ENCODE measurements at regions not wholly inside any gene's neighbourhood (a gene's known extent, or its start where the extent isn't known, plus 50 kb on each side); places are given as distances from the start of the nearest gene placed in this dataset.
"Not testable (repeated sequence)": the region's sequence is repeated elsewhere in the genome, so short reads cannot be mapped to it uniquely, and the experiment has no call there.

DNA sequence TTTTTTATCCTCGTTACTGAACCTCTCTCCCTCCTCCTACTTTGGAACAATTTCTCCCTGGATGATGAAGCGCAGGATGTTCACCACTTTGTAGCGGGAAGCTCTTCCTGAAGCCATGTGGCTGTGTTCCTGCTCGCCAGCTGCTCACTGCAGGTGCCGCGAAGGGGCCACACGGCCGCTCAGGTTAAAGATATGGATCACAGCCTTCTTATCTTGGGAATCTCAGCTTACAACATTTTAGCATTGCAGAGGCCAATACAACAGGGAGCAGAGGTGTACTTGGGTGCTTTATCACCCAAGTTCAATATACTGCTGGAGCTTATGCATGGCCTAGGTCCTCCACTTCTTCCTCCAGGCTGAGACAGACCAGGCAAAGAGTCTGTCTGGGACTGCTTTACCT is 201.2 kb upstream of the G2E3 start:
- Histone ChIP-seq H3K4me3 (no peak overlapping the region), H3K27ac (no peak overlapping the region), H3K36me3 (no peaks in the 10 kb centered on the region), H3K27me3 (no peaks in the 10 kb centered on the region), H3K4me1 (no peaks in the 10 kb centered on the region), H3K9me3 (no peaks in the 10 kb centered on the region)
- no peak for DNase-seq
- WGBS, 2 donors = 78 to 100% methylated on average over 1 to 4 of the region's 8 CpGs
- intact Hi-C loops (cut with DNase I) = no loop called here
- TF ChIP-seq, protein P1, sequence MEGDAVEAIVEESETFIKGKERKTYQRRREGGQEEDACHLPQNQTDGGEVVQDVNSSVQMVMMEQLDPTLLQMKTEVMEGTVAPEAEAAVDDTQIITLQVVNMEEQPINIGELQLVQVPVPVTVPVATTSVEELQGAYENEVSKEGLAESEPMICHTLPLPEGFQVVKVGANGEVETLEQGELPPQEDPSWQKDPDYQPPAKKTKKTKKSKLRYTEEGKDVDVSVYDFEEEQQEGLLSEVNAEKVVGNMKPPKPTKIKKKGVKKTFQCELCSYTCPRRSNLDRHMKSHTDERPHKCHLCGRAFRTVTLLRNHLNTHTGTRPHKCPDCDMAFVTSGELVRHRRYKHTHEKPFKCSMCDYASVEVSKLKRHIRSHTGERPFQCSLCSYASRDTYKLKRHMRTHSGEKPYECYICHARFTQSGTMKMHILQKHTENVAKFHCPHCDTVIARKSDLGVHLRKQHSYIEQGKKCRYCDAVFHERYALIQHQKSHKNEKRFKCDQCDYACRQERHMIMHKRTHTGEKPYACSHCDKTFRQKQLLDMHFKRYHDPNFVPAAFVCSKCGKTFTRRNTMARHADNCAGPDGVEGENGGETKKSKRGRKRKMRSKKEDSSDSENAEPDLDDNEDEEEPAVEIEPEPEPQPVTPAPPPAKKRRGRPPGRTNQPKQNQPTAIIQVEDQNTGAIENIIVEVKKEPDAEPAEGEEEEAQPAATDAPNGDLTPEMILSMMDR (IDR thresholded peaks at IDR 0.05) = no peak
- TF ChIP-seq POLR2A (IDR thresholded peaks at IDR 0.05) = no peak

DNA sequence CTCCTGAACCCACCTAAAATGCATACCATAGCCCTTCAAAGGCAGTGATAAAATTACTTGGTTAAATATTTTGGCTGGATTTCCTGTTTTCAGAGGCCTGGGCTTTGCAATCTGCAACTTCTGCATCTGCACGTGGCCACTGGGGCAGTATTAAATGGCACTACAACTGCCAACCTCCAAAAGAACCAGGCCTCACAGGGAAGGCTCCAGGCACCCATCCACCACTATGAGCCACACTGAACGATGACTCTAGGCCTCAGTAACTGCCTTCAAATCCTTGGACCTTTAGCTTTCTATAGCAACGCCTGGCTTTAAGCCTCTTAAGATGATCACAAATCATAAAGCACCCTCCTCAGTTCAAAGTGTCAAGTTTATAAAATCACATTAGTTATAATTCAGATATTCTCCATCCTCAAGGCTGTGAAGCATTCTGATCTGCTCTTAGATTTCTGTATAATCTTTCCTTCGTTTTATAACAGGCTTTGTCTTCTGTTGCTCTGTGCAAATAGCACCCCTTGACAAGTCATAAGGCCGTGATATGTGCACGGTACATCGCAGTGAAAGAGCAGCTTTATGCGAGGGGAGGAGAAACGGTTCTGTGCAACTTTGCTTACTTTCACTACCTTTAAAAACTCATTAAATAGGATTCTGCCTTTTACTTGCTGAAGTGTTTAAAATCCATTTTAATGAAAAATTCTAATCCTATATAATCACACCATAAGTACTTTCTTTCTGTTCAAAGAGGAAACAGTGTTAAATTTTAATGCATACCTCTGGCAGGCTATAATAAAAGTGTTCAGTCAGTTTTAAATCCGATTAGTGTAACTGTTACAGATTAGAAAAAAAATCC is 196.4 kb upstream of the G2E3 start:
- H3K27ac ChIP-seq = no peak overlapping the region
- H3K4me1 ChIP-seq = no peaks in the 10 kb centered on the region
- H3K4me3 ChIP-seq = no peak overlapping the region
- no peaks in the 10 kb centered on the region for H3K9me3 ChIP-seq
- 53 to 58% methylated on average over 10 of the region's 10 CpGs for WGBS, 2 donors
- intact Hi-C loops (cut with DNase I) = no loop called here
- DNase-seq = no peak
- no peaks in the 10 kb centered on the region for H3K36me3 ChIP-seq
- H3K27me3 ChIP-seq = no peaks in the 10 kb centered on the region
- no peak for TF ChIP-seq POLR2A (IDR thresholded peaks at IDR 0.05)
- TF ChIP-seq, protein P1 (IDR thresholded peaks at IDR 0.05) = no peak

DNA sequence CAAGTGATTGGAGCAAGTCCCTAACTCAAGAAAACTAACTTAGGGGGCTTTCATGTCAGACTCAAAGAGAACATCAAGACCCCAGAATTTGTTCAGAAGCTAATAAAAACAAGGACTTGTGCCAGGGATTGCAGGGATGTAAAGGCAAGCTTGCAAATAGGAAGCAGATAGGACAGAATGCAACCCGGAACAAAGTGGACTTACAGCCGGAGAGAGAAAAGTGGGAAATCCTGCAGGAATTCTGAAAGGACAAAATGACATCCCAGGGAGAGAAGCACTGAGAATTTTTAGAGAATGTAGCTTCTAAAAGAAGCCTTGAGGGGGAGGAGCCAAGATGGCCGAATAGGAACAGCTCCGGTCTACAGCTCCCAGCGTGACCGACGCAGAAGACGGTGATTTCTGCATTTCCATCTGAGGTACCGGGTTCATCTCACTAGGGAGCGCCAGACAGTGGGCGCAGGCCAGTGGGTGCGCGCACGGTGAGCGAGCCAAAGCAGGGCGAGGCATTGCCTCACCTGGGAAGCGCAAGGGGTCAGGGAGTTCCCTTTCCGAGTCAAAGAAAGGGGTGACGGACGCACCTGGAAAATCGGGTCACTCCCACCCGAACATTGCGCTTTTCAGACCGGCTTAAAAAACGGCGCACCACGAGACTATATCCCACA is 195.6 kb upstream of the G2E3 start:
- DNase-seq; H3K4me1 ChIP-seq; H3K27ac ChIP-seq; H3K27me3 ChIP-seq; intact Hi-C loops (cut with DNase I); H3K4me3 ChIP-seq; H3K36me3 ChIP-seq; H3K9me3 ChIP-seq: not testable (repeated sequence)
- WGBS, 2 donors = 88 to 96% methylated on average over 9 to 20 of the region's 27 CpGs

DNA sequence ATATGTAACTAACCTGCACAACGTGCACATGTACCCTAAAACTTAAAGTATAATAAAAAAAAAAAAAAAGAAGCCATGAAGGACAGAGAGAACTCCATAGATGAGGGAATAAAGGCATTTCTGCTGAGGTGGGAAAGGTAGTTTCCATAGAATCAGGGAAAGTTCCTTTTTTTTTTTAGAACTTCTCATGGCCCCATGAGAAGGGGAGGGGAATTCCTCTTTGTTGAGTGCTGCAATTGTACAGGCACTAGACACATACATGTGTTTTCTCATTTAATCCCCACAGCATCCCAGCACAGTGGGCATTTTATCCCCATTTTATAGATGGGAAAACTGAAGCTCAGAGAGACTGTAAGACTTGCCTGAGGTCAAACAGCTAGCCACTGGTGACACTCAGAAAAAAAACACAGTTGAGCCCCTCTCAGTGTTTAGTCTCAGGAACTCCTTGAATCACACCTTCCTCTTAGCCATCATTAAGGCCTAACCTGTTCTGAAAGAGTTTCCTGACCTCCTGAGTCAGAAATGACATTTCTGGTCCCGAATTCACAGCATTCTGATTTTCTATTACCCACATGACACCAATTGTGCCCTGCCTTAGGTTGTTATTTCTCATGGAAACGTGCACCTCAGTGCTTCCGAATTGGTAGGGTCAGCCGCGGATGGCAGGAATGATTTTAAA is 189.3 kb upstream of the G2E3 start:
- no peak for DNase-seq
- Histone ChIP-seq H3K27me3 (no peaks in the 10 kb centered on the region), H3K27ac (no peak overlapping the region), H3K36me3 (no peaks in the 10 kb centered on the region), H3K4me1 (no peaks in the 10 kb centered on the region), H3K4me3 (no peak overlapping the region), H3K9me3 (no peaks in the 10 kb centered on the region)
- intact Hi-C loops (cut with DNase I) = no loop called here
- 64 to 80% methylated on average over 6 of the region's 6 CpGs for WGBS, 2 donors
- TF ChIP-seq, protein P1 (IDR thresholded peaks at IDR 0.05) = no peak

DNA sequence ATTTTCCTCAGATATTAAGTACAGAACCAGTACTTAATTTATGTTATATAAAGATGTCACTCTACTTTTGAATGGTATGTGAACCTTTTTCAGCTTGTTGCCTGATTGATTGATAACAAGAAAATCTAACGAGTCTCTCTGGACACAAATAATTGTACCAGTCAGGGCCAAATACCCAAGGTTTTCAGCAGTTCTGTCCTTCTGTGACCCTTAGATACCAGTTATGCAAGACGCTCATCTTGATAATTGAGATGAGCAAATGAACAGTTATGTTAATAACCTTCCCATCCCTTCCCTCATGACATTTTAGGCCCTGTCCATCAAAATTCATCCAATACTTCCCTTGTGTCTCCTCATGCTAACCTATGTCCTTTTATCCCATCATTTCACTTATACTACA is 185.9 kb upstream of the G2E3 start:
- 73 to 83% methylated on average over 2 of the region's 2 CpGs for WGBS, 2 donors
- Histone ChIP-seq H3K27me3 (peaks cover 0 to 3% (median 0%) of the 10 kb centered on the region in 4 donors), H3K36me3 (no peaks in the 10 kb centered on the region), H3K27ac (no peak overlapping the region), H3K4me1 (no peaks in the 10 kb centered on the region), H3K4me3 (no peak overlapping the region), H3K9me3 (no peaks in the 10 kb centered on the region)
- no peak for DNase-seq
- intact Hi-C loops (cut with DNase I) = no loop called here
- no peak for TF ChIP-seq POLR2A (IDR thresholded peaks at IDR 0.05)
- TF ChIP-seq, protein P1 (IDR thresholded peaks at IDR 0.05) = no peak

Data from esophagus squamous epithelium (tissue), 5 donors.